HEK293 (cell line): ENCODE measurements at regions not wholly inside any gene's neighbourhood (a gene's known extent, or its start where the extent isn't known, plus 50 kb on each side); places are given as distances from the start of the nearest gene placed in this dataset.

Source experiments
- CTCF ChIA-PET: fragments of 350-600 bp; formaldehyde crosslinking; extraction: SDS; loops from one replicate; lab custom pipeline; 2021; ENCODE audit warnings: antibody characterized with exemption; lab: Yijun Ruan, JAX
- POLR2A ChIA-PET: fragments of 300-600 bp; formaldehyde crosslinking; extraction: SDS; loops from one replicate; lab custom pipeline; 2020; ENCODE audit warnings: antibody characterized with exemption, inconsistent platforms; lab: Yijun Ruan, JAX
- H3K27ac ChIP-seq: fragments of 200-500 bp; sonication (Bioruptor generic); 2 replicates; pipeline ENCODE4 v1.5.1; 2014; ENCODE audit warnings: low read depth, low read length, control low read depth, inconsistent platforms; ENCODE audit errors: extremely low read depth
- H3K36me3 ChIP-seq, 2 experiments: fragments of 200-500 bp in 1 of 2; sonication (Bioruptor generic) in 1 of 2; 1 replicate in 1 of 2; 2 replicates in 1 of 2; pipeline ENCODE4 v1.5.1; 2014 to 2017; ENCODE audit warnings: inconsistent platforms in 2 of 2, low read length in 2 of 2; ENCODE audit not compliant: control insufficient read depth in 2 of 2, insufficient read depth in 1 of 2
- H3K4me1 ChIP-seq: fragments of 200-500 bp; sonication (Bioruptor generic); 2 replicates; pipeline ENCODE4 v1.5.1; 2014; ENCODE audit warnings: mild to moderate bottlenecking, low read length, inconsistent platforms; ENCODE audit not compliant: control insufficient read depth, insufficient read depth
- H3K4me3 ChIP-seq: 2 replicates; pipeline ENCODE4 v1.5.1; 2011; ENCODE audit warnings: low read depth, mild to moderate bottlenecking, control low read depth, low read length, moderate library complexity
- H3K9me3 ChIP-seq: fragments of 200-500 bp; sonication (Bioruptor generic); 2 replicates; pipeline ENCODE4 v1.5.1; 2014; ENCODE audit warnings: low read depth, low read length, inconsistent platforms; ENCODE audit not compliant: control insufficient read depth, insufficient read depth
- HIC1 ChIP-seq: fragments of 450-650 bp; formaldehyde crosslinking; IDR thresholded peaks from 2 replicates; pipeline ENCODE4 v1.5.1; 2016; ENCODE audit warnings: missing biosample characterization, missing genetic modification characterization
- WT1 ChIP-seq: fragments of 450-650 bp; formaldehyde crosslinking; IDR thresholded peaks from 2 replicates; pipeline ENCODE4 v1.5.1; 2016; ENCODE audit warnings: missing biosample characterization, missing genetic modification characterization
- YY2 ChIP-seq: fragments of 450-650 bp; formaldehyde crosslinking; IDR thresholded peaks from 2 replicates; pipeline ENCODE4 v1.5.1; 2016; ENCODE audit warnings: missing biosample characterization, missing genetic modification characterization
- ZBTB48 ChIP-seq: fragments of 450-650 bp; formaldehyde crosslinking; IDR thresholded peaks from 2 replicates; pipeline ENCODE4 v1.5.1; 2016; ENCODE audit warnings: missing biosample characterization, missing genetic modification characterization
- ZFHX2 ChIP-seq: fragments of 450-650 bp; formaldehyde crosslinking; conservative IDR thresholded peaks from 2 replicates; pipeline ENCODE4 v1.5.1; 2016; ENCODE audit warnings: missing biosample characterization, missing genetic modification characterization
- ZNF138 ChIP-seq: fragments of 450-650 bp; formaldehyde crosslinking; IDR thresholded peaks from 2 replicates; pipeline ENCODE4 v1.5.1; 2016; ENCODE audit warnings: missing biosample characterization, missing genetic modification characterization, borderline replicate concordance
- ZNF23 ChIP-seq: fragments of 450-650 bp; formaldehyde crosslinking; IDR thresholded peaks from 2 replicates; pipeline ENCODE4 v1.5.1; 2016; ENCODE audit warnings: missing biosample characterization, missing genetic modification characterization, borderline replicate concordance
- ZNF280D ChIP-seq: fragments of 450-650 bp; formaldehyde crosslinking; IDR thresholded peaks from 2 replicates; pipeline ENCODE4 v1.5.1; 2016; ENCODE audit warnings: missing biosample characterization, missing genetic modification characterization
- ZNF354C ChIP-seq: fragments of 450-650 bp; formaldehyde crosslinking; IDR thresholded peaks from 2 replicates; pipeline ENCODE4 v1.5.1; 2016; ENCODE audit warnings: missing biosample characterization, missing genetic modification characterization, low read depth, borderline replicate concordance
- ZNF423 ChIP-seq: fragments of 450-650 bp; formaldehyde crosslinking; IDR thresholded peaks from 2 replicates; pipeline ENCODE4 v1.5.1; 2016; ENCODE audit warnings: missing biosample characterization, missing genetic modification characterization
- ZNF488 ChIP-seq: fragments of 450-650 bp; formaldehyde crosslinking; IDR thresholded peaks from 2 replicates; pipeline ENCODE4 v1.5.1; 2016; ENCODE audit warnings: missing biosample characterization, missing genetic modification characterization
- ZNF513 ChIP-seq: fragments of 450-650 bp; IDR thresholded peaks from 2 replicates; pipeline ENCODE4 v1.5.1; 2018; ENCODE audit warnings: missing biosample characterization, missing genetic modification characterization
- ZNF521 ChIP-seq: fragments of 450-650 bp; formaldehyde crosslinking; IDR thresholded peaks from 2 replicates; pipeline ENCODE4 v1.5.1; 2017; ENCODE audit warnings: missing biosample characterization, mild to moderate bottlenecking, missing genetic modification characterization
- ZNF529 ChIP-seq: fragments of 450-650 bp; formaldehyde crosslinking; IDR thresholded peaks from 2 replicates; pipeline ENCODE4 v1.5.1; 2017; ENCODE audit warnings: missing genetic modification characterization, missing biosample characterization; ENCODE audit not compliant: insufficient replicate concordance
- ZNF596 ChIP-seq: fragments of 450-650 bp; IDR thresholded peaks from 2 replicates; pipeline ENCODE4 v1.5.0; 2018; ENCODE audit warnings: missing biosample characterization, mild to moderate bottlenecking, missing genetic modification characterization, moderate library complexity
- ZNF600 ChIP-seq: fragments of 450-650 bp; formaldehyde crosslinking; IDR thresholded peaks from 2 replicates; pipeline ENCODE4 v1.5.1; 2016; ENCODE audit warnings: missing biosample characterization, missing genetic modification characterization
- ZNF624 ChIP-seq: fragments of 450-650 bp; formaldehyde crosslinking; IDR thresholded peaks from 2 replicates; pipeline ENCODE4 v1.5.1; 2017; ENCODE audit warnings: missing biosample characterization, missing genetic modification characterization
- ZNF626 ChIP-seq: fragments of 450-650 bp; sonication (Bioruptor Pico); formaldehyde crosslinking; IDR thresholded peaks from 2 replicates; pipeline ENCODE4 v1.5.1; 2018; ENCODE audit warnings: missing biosample characterization, missing genetic modification characterization, inconsistent platforms
- ZNF677 ChIP-seq: fragments of 450-650 bp; IDR thresholded peaks from 2 replicates; pipeline ENCODE4 v1.5.0; 2018; ENCODE audit warnings: missing biosample characterization, mild to moderate bottlenecking, missing genetic modification characterization, moderate library complexity
- ZNF704 ChIP-seq: fragments of 450-650 bp; formaldehyde crosslinking; IDR thresholded peaks from 2 replicates; pipeline ENCODE4 v1.5.1; 2016; ENCODE audit warnings: missing biosample characterization, missing genetic modification characterization
- ZNF76 ChIP-seq: fragments of 450-650 bp; formaldehyde crosslinking; IDR thresholded peaks from 2 replicates; pipeline ENCODE4; 2016; ENCODE audit warnings: low read depth, missing biosample characterization, missing genetic modification characterization, borderline replicate concordance

- TF ChIP-seq HIC1 (tag by site-specific recombination): no peak
- no peak for TF ChIP-seq ZNF624
- TF ChIP-seq YY2 (tag by site-specific recombination): no peak
- TF ChIP-seq ZNF596 (tag by site-specific recombination): no peak
- no peak for TF ChIP-seq ZFHX2 (tag by site-specific recombination)
- TF ChIP-seq ZNF521: no peak
- TF ChIP-seq ZNF677 (tag by site-specific recombination): no peak
- no peak for TF ChIP-seq ZNF529 (tag by site-specific recombination)
- no peak for TF ChIP-seq ZNF600 (tag by site-specific recombination)
- TF ChIP-seq ZNF704 (tag by site-specific recombination): no peak
- no peak for TF ChIP-seq ZNF76 (tag by site-specific recombination)
- POLR2A ChIA-PET: no interaction called here
- CTCF ChIA-PET: no interaction called here
- no peaks in the 10 kb centered on the region for H3K4me1 ChIP-seq
- H3K4me3 ChIP-seq: no peak overlapping the region
- H3K9me3 ChIP-seq: no peaks in the 10 kb centered on the region
- H3K36me3 ChIP-seq: no peaks in the 10 kb centered on the region
- no peak overlapping the region for H3K27ac ChIP-seq
Observed at GRCh38 chr18:78662879-78663278, 316.7 kb upstream of the SALL3 start.

GRCh38 chr18:78664048-78664447 is 315.6 kb upstream of the SALL3 start:
- no peak overlapping the region for H3K27ac ChIP-seq
- no peaks in the 10 kb centered on the region for H3K36me3 ChIP-seq
- no peaks in the 10 kb centered on the region for H3K9me3 ChIP-seq
- TF ChIP-seq ZBTB48 (tag by site-specific recombination): no peak
- no peak for TF ChIP-seq ZNF488 (tag by site-specific recombination)
- no peak for TF ChIP-seq ZNF138 (tag by site-specific recombination)
- no peak for TF ChIP-seq ZNF280D (tag by site-specific recombination)
- TF ChIP-seq WT1: no peak
- TF ChIP-seq ZNF23: no peak
- no peak for TF ChIP-seq ZNF423 (tag by site-specific recombination)
- TF ChIP-seq ZNF626: no peak
- TF ChIP-seq ZNF354C (tag by site-specific recombination): no peak
- no peak for TF ChIP-seq ZNF513
- ChIA-PET CTCF (no interaction called here), POLR2A (no interaction called here)
- no peaks in the 10 kb centered on the region for H3K4me1 ChIP-seq
- no peak overlapping the region for H3K4me3 ChIP-seq
